SU-DHL-6 (cell line): ENCODE measurements at regions not wholly inside any gene's neighbourhood (a gene's known extent, or its start where the extent isn't known, plus 50 kb on each side); places are given as distances from the start of the nearest gene placed in this dataset.

Experiments used
- CTCF ChIP-seq: fragments of 200-600 bp; sonication (generic); IDR thresholded peaks from one replicate; pipeline ENCODE4 v1.5.1; 2017; ENCODE audit warnings: antibody characterized with exemption, mild to moderate bottlenecking, low read length, moderate library complexity; ENCODE audit not compliant: insufficient read depth, poor library complexity, severe bottlenecking
- EZH2phosphoT487 ChIP-seq: fragments of 200-600 bp; sonication (generic), shearing (Covaris generic); conservative IDR thresholded peaks from 2 replicates; pipeline ENCODE4 v1.6.1; 2018; ENCODE audit warnings: mild to moderate bottlenecking, antibody characterized with exemption, low read length, moderate library complexity, mixed read lengths

GRCh38 chr5:130708754-130709153 lies 456.3 kb downstream of the HINT1 start:
- TF ChIP-seq CTCF (no peak), EZH2phosphoT487 (no peak)
